Liver (tissue), 8 donors: ENCODE measurements at regions not wholly inside any gene's neighbourhood (a gene's known extent, or its start where the extent isn't known, plus 50 kb on each side); places are given as distances from the start of the nearest gene placed in this dataset.

ENCODE experiments used
- DNase-seq: peaks from one replicate; pipeline ENCODE4 v3.0.0-alpha.2; 2017; ENCODE audit warnings: low spot score
- H3K27ac ChIP-seq, 2 donors: one replicate each; pipeline ENCODE4 v1.7.0; 2013; ENCODE audit warnings: inconsistent platforms in 2 of 2, low read length in 2 of 2, control low read depth in 1 of 2, low read depth in 1 of 2, mild to moderate bottlenecking in 1 of 2
- H3K27me3 ChIP-seq, 4 donors: one replicate each; pipeline versions ENCODE4 v1.6.1 to v1.7.0; 2013; ENCODE audit warnings: low read length in 3 of 4, inconsistent platforms in 1 of 4, mild to moderate bottlenecking in 1 of 4, moderate library complexity in 1 of 4; ENCODE audit not compliant: control insufficient read depth in 4 of 4, insufficient read depth in 4 of 4
- H3K36me3 ChIP-seq, 4 donors: one replicate each; pipeline versions ENCODE4 v1.6.1 to v1.7.0; 2013; ENCODE audit warnings: low read length in 3 of 4, mild to moderate bottlenecking in 3 of 4, low read depth in 1 of 4, moderate library complexity in 1 of 4; ENCODE audit not compliant: control insufficient read depth in 4 of 4, insufficient read depth in 3 of 4
- H3K4me1 ChIP-seq, 4 donors: one replicate each; pipeline versions ENCODE4 v1.6.1 to v1.7.0; 2013; ENCODE audit warnings: low read length in 3 of 4, mild to moderate bottlenecking in 3 of 4, moderate library complexity in 1 of 4; ENCODE audit not compliant: control insufficient read depth in 4 of 4, insufficient read depth in 4 of 4
- H3K4me3 ChIP-seq, 3 donors: one replicate each; pipeline versions ENCODE4 v1.6.1 to v1.7.0; 2013; ENCODE audit warnings: low read length in 3 of 3, control low read depth in 1 of 3, low read depth in 1 of 3, mild to moderate bottlenecking in 1 of 3
- H3K9ac ChIP-seq, 2 donors: one replicate each; pipeline ENCODE4 v1.7.0; 2013; ENCODE audit warnings: low read length in 2 of 2, mild to moderate bottlenecking in 2 of 2, moderate library complexity in 2 of 2, control low read depth in 1 of 2, low read depth in 1 of 2
- H3K9me3 ChIP-seq, 4 donors: one replicate each; pipeline versions ENCODE4 v1.6.1 to v1.7.0; 2013; ENCODE audit warnings: low read length in 3 of 4; ENCODE audit not compliant: control insufficient read depth in 4 of 4
- ATF3 ChIP-seq: IDR thresholded peaks from 2 replicates; pipeline ENCODE4 v1.6.1; 2016; ENCODE audit warnings: antibody characterized with exemption
- EGR1 ChIP-seq, 2 donors: IDR thresholded peaks; 2 replicates each; pipeline ENCODE4 v1.6.1; 2016 to 2018; ENCODE audit warnings: antibody characterized with exemption in 2 of 2, low read depth in 2 of 2
- FOXA1 ChIP-seq: IDR thresholded peaks from 2 replicates; pipeline ENCODE4 v1.6.1; 2016; ENCODE audit warnings: antibody characterized with exemption
- GABPA ChIP-seq, 2 donors: IDR thresholded peaks in 1 of 2; conservative IDR thresholded peaks in 1 of 2; 2 replicates each; pipeline ENCODE4 v1.6.1; 2016; ENCODE audit warnings: antibody characterized with exemption in 2 of 2, mild to moderate bottlenecking in 1 of 2, moderate library complexity in 1 of 2
- HNF4G ChIP-seq: IDR thresholded peaks from 2 replicates; pipeline ENCODE4 v1.6.1; 2016; ENCODE audit warnings: antibody characterized with exemption
- JUND ChIP-seq, 2 donors: IDR thresholded peaks; 2 replicates each; pipeline ENCODE4 v1.6.1; 2016; ENCODE audit warnings: antibody characterized with exemption in 2 of 2
- MAX ChIP-seq: IDR thresholded peaks from 2 replicates; pipeline ENCODE4 v1.6.1; 2016; ENCODE audit warnings: antibody characterized with exemption
- NR2F2 ChIP-seq: IDR thresholded peaks from 2 replicates; pipeline ENCODE4 v1.6.1; 2016; ENCODE audit warnings: antibody characterized with exemption
- TAF1 ChIP-seq: conservative IDR thresholded peaks from 2 replicates; pipeline ENCODE4 v1.6.1; 2016; ENCODE audit warnings: antibody characterized with exemption, mild to moderate bottlenecking
- YY1 ChIP-seq: IDR thresholded peaks from 2 replicates; pipeline ENCODE4 v1.6.1; 2016; ENCODE audit warnings: antibody characterized with exemption, mild to moderate bottlenecking
- WGBS: extraction: QIAGEN DNeasy Blood & Tissue Kit; methylation state at CpG from one replicate; pipeline ENCODE4 v1.1.7; 2013; 5-methylcytosine and 5-hydroxymethylcytosine counted together
- TF ChIP-seq, protein P1 (sequence below): IDR thresholded peaks from 2 replicates; pipeline ENCODE4 v1.6.1; 2016; ENCODE audit warnings: antibody characterized with exemption, mild to moderate bottlenecking
- TF ChIP-seq, protein P2 (sequence below): fragments of 150-350 bp; IDR thresholded peaks from 2 replicates; pipeline ENCODE4 v1.5.1; 2017; ENCODE audit warnings: improper control_type of control experiment, low read depth, low read length; ENCODE audit not compliant: missing input control
- TF ChIP-seq, protein P3 (sequence below): IDR thresholded peaks from 2 replicates; pipeline ENCODE4 v1.6.1; 2016; ENCODE audit warnings: antibody characterized with exemption
- donor health status: healthy.
- donor health status: healthy.
- donor health status: healthy.
- donor health status: healthy.
- donor health status: healthy.

GRCh38 chr16:86086471-86086870 lies 187.5 kb downstream of the IRF8 start:
- no peaks in the 10 kb centered on the region for H3K9me3 ChIP-seq
- no peak for DNase-seq
- H3K36me3 ChIP-seq = no peaks in the 10 kb centered on the region
- WGBS = 87% methylated on average over 7 of the region's 7 CpGs
- no peak overlapping the region for H3K4me3 ChIP-seq
- H3K4me1 ChIP-seq = no peaks in the 10 kb centered on the region
- no peak overlapping the region for H3K27ac ChIP-seq
- TF ChIP-seq EGR1 (IDR thresholded peaks at IDR 0.05; ENCODE audit: low read depth in 2 of 2) (no peak), HNF4G (no peak), GABPA (IDR thresholded peaks at IDR 0.05 in 1 of 2, conservative IDR thresholded peaks at IDR 0.05 in 1 of 2) (no peak), NR2F2 (no peak), FOXA1 (no peak), MAX (no peak)
- TF ChIP-seq, protein P1, sequence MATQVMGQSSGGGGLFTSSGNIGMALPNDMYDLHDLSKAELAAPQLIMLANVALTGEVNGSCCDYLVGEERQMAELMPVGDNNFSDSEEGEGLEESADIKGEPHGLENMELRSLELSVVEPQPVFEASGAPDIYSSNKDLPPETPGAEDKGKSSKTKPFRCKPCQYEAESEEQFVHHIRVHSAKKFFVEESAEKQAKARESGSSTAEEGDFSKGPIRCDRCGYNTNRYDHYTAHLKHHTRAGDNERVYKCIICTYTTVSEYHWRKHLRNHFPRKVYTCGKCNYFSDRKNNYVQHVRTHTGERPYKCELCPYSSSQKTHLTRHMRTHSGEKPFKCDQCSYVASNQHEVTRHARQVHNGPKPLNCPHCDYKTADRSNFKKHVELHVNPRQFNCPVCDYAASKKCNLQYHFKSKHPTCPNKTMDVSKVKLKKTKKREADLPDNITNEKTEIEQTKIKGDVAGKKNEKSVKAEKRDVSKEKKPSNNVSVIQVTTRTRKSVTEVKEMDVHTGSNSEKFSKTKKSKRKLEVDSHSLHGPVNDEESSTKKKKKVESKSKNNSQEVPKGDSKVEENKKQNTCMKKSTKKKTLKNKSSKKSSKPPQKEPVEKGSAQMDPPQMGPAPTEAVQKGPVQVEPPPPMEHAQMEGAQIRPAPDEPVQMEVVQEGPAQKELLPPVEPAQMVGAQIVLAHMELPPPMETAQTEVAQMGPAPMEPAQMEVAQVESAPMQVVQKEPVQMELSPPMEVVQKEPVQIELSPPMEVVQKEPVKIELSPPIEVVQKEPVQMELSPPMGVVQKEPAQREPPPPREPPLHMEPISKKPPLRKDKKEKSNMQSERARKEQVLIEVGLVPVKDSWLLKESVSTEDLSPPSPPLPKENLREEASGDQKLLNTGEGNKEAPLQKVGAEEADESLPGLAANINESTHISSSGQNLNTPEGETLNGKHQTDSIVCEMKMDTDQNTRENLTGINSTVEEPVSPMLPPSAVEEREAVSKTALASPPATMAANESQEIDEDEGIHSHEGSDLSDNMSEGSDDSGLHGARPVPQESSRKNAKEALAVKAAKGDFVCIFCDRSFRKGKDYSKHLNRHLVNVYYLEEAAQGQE = no peak
- TF ChIP-seq, protein P2, sequence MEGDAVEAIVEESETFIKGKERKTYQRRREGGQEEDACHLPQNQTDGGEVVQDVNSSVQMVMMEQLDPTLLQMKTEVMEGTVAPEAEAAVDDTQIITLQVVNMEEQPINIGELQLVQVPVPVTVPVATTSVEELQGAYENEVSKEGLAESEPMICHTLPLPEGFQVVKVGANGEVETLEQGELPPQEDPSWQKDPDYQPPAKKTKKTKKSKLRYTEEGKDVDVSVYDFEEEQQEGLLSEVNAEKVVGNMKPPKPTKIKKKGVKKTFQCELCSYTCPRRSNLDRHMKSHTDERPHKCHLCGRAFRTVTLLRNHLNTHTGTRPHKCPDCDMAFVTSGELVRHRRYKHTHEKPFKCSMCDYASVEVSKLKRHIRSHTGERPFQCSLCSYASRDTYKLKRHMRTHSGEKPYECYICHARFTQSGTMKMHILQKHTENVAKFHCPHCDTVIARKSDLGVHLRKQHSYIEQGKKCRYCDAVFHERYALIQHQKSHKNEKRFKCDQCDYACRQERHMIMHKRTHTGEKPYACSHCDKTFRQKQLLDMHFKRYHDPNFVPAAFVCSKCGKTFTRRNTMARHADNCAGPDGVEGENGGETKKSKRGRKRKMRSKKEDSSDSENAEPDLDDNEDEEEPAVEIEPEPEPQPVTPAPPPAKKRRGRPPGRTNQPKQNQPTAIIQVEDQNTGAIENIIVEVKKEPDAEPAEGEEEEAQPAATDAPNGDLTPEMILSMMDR = no peak
- TF ChIP-seq, protein P3, sequence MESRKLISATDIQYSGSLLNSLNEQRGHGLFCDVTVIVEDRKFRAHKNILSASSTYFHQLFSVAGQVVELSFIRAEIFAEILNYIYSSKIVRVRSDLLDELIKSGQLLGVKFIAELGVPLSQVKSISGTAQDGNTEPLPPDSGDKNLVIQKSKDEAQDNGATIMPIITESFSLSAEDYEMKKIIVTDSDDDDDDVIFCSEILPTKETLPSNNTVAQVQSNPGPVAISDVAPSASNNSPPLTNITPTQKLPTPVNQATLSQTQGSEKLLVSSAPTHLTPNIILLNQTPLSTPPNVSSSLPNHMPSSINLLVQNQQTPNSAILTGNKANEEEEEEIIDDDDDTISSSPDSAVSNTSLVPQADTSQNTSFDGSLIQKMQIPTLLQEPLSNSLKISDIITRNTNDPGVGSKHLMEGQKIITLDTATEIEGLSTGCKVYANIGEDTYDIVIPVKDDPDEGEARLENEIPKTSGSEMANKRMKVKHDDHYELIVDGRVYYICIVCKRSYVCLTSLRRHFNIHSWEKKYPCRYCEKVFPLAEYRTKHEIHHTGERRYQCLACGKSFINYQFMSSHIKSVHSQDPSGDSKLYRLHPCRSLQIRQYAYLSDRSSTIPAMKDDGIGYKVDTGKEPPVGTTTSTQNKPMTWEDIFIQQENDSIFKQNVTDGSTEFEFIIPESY = no peak
- H3K27me3 ChIP-seq = peaks cover 0 to 3% (median 0%) of the 10 kb centered on the region in 4 donors
- no peak overlapping the region for H3K9ac ChIP-seq

DNA sequence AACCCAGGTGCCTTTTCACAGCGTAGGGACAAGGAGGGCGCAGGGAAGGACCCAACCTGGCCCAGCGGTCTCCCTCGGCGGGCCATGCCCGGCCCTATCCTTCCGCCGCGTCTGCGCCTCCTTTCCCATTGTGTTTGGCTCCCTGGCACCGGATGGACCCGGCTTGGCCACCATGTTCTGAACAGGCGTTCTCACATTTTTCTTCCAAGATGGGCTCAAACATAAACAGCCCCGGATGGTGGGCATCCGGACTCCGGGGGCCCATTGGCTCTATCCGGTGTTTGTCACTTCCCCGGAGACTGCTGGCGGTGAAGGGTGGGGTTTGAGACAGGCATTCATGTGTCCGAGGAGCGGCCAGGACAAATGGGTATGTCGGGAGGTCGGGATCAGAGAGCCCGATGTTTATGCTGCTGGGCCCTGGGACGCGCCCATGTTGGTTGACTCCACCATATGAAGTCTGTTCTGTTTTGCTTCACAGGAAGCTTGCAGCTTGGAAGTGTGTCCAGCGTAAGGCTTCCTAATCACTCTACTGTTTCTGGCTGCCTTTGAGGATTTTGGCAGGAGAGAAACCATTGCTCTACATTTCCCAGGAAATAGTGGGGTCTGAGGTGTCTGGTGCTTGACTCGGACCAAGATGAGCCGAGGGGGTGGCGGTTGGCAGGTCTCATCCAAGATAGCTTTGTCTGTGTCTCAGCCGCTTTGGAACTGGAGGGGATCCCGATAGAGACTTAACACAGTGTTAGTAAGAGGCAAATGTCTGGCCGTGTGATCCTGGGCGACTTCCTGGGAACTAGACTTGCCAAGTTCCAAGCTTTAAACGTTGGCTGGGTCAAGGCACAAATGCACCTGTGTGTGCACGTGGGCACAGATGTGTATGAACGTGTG lies 188.3 kb downstream of the IRF8 start:
- no peak overlapping the region for H3K27ac ChIP-seq
- 86% methylated on average over 37 of the region's 37 CpGs for WGBS
- H3K9me3 ChIP-seq = no peaks in the 10 kb centered on the region
- H3K4me3 ChIP-seq = no peak overlapping the region
- no peaks in the 10 kb centered on the region for H3K36me3 ChIP-seq
- DNase-seq = no peak
- H3K27me3 ChIP-seq = peaks cover 0 to 3% (median 0%) of the 10 kb centered on the region in 4 donors
- H3K9ac ChIP-seq = no peak overlapping the region
- no peaks in the 10 kb centered on the region for H3K4me1 ChIP-seq
- TF ChIP-seq HNF4G = no peak
- TF ChIP-seq TAF1 = no peak
- no peak for TF ChIP-seq GABPA (IDR thresholded peaks at IDR 0.05 in 1 of 2, conservative IDR thresholded peaks at IDR 0.05 in 1 of 2)
- TF ChIP-seq ATF3 = no peak
- TF ChIP-seq, protein P1 = no peak
- no peak for TF ChIP-seq NR2F2
- TF ChIP-seq YY1 = no peak
- no peak for TF ChIP-seq MAX
- TF ChIP-seq JUND (IDR thresholded peaks at IDR 0.05) = no peak
- TF ChIP-seq, protein P3 = no peak
